G401.6 (cell line): ENCODE measurements at regions not wholly inside any gene's neighbourhood (a gene's known extent, or its start where the extent isn't known, plus 50 kb on each side); places are given as distances from the start of the nearest gene placed in this dataset.

Experiments used
- FAIRE-seq: peaks from 2 replicates; lab custom pipeline; 2012; peaks lifted over from hg19 to GRCh38; lab: Jason Lieb, UNC

GRCh38 chr7:46989247-46989646, 592.7 kb downstream of the TNS3 start:
- FAIRE-seq = no peak

- FAIRE-seq = no peak
Observed at GRCh38 chr7:46982928-46983327, 599.0 kb downstream of the TNS3 start.

- FAIRE-seq = no peak
Observed at GRCh38 chr7:46979439-46979838, 602.5 kb downstream of the TNS3 start.

GRCh38 chr7:46975493-46975892, 606.4 kb downstream of the TNS3 start:
- FAIRE-seq = no peak

DNA sequence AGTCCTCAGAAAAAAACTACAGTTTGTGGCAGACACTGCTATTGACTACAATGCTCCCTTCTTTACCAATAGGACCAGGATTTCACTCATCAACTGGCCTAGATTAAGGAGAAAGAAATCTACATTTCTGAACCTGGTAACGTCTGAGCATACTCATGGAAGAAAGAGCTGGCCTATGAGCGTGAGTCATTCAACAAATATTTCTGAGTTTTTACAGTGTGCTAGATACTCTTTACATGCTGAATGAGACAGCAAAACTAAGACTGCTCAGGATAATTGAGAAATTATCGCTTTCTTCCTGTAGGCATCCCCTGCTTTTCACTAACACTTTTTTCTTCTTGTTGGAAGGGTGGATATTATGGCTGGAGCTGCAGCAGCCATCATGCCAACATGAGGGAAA, 609.7 kb downstream of the TNS3 start:
- no peak for FAIRE-seq

DNA sequence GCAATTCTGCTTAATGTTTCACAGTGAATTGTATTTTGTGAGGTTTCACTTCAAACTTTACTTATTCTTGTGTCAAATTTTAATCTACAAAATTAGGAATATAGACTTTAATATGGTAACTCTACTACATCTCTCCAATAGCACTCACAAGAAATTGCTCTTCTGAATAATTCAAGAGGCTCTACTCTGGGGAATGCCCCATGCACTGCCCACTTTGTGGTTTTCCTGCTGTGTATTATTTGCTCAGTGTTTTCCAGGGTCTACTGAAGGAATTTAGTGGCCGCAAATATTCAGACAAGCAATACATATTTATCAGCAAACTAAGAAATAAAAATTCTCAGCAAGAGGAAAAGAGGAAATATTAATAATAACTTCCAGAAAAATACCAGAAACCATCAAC, 611.4 kb downstream of the TNS3 start:
- no peak for FAIRE-seq

GRCh38 chr7:46970131-46970430, 611.8 kb downstream of the TNS3 start:
- FAIRE-seq = no peak

DNA sequence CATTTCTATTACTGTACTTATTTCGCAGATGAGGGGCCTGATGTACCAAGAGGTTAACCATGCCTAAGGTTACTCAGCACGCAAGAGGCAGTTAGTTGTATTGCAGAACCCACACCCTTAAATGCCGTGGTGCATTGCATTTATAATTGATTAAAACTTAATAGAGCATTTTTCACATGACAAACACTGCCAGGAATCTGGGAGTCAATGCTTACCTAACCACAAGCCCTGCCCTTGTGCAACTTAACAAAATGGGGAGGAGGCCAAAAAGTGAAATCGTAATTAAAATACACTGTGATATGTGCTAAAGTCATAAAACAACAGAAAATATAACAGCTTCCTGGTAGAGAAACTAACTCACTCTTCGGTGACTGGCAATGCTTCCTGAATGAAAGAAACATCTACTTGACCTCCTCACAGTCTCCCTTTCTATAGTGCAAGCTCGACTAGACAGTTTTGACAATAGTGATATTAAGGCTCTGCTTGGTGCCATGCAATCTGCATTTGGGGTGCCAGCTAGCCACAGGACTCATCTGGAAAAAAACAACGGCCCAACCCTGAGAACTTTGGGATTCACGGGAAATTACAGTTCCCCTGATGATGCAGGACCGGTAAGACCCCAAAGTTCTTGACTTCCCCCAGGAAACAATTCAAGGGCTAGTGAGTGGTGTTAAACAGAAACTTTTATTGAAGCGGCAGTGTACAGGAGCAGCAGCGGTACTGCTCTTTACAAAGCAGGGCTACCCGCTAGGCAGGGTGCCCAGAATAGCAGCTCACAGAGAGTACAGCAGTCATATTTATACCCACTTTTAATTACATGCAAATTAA, 612.4 kb downstream of the TNS3 start:
- FAIRE-seq = no peak

DNA sequence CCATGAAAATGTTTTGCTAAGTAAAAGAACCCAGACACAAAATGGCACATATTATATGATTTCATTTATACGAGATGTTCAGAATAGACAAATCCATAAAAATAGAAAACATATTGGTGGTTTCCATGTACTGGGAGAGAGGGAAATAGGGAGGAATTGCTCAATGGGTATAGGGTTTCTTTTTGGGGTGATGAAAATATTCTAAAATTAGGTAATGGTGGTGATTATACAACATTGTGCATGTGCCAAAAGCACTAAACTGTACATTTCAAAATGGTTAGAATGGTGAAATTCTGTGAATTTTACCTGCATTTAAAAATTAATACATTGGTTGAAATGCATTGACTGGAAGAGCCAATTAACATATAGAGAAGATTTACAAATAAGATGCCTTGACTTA, 613.9 kb downstream of the TNS3 start:
- FAIRE-seq = no peak

GRCh38 chr7:46963719-46964118, 618.2 kb downstream of the TNS3 start:
- FAIRE-seq = no peak

- FAIRE-seq = no peak
Observed at GRCh38 chr7:46960970-46961369, 620.9 kb downstream of the TNS3 start.

GRCh38 chr7:46957195-46957594, 624.7 kb downstream of the TNS3 start:
- no peak for FAIRE-seq

DNA sequence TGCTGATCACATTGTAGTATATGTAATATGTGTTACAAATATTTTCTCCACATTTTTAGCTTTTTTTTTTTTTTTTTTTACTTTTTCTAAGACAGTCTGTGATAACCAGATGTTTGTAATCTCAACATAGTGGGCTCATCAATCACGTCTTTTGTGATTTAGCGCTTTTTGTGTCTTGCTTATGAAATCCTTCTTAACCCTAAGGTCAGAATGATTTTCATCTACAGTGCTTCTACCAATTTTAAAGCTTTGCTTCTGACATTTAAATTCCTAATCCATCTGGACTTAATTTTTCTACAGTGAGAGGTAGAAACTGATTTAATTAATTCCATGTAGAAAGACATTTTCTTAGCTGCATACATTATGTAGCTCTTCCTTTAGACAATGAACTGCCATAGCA, 626.4 kb downstream of the TNS3 start:
- FAIRE-seq = no peak

- no peak for FAIRE-seq
Observed at GRCh38 chr7:46954181-46954580, 627.7 kb downstream of the TNS3 start.

GRCh38 chr7:46953008-46953407, 628.9 kb downstream of the TNS3 start:
- no peak for FAIRE-seq

DNA sequence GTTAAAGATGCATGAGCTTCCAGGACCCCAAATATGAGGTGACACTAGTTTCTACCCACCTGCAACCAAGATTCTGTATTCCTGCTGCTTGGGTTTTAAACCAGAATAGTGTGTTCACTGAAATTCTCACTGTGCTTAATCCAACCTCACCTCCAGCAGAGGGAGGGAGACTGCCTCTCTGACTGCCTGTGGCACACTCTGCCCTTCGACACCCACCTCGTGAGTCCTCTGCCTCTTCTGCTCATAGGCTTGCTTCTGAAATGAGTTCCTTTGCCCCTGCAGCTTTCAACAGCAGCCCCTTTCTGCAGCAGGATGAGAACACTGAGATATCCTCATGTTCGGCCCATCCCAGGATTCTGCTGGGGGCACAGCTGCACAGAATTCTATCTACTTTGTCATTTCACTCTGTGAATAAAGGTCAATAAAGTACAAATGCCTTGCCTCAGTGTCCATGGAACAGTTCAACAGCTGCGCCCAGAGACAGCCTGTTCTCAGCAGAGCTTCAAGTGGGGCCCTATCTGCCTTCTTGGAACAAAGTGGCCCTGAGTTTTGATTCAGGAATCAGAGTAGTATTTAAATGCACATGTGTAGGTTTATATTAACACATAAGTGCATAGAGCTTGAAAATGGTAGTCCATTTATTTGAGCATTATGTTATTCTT, 632.5 kb downstream of the TNS3 start:
- FAIRE-seq = no peak

- FAIRE-seq = no peak
Observed at GRCh38 chr7:46948716-46949115, 633.2 kb downstream of the TNS3 start.

DNA sequence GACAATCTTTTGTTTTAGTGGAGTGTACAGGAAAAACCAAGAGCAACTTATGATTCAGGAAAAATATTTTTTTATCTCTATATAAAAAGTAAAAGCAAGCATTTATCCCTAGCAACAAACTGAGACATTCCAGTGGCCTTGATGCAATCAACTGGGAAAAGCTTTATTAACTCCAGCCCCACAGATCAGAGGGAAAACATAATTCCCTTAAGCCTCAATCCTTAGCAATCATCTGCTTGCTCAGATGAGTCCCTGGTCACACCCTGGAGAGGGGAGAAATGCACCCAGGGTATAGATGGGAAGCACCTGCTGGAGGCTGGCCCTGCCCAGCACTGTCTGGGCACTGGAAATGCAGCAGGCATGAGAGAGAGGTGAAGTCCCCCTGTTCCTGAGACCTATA, 636.6 kb downstream of the TNS3 start:
- no peak for FAIRE-seq

GRCh38 chr7:46943996-46944395, 637.9 kb downstream of the TNS3 start:
- no peak for FAIRE-seq

- no peak for FAIRE-seq
Observed at GRCh38 chr7:46942574-46942973, 639.3 kb downstream of the TNS3 start.

GRCh38 chr7:46940178-46940577, 641.7 kb downstream of the TNS3 start:
- FAIRE-seq = no peak

DNA sequence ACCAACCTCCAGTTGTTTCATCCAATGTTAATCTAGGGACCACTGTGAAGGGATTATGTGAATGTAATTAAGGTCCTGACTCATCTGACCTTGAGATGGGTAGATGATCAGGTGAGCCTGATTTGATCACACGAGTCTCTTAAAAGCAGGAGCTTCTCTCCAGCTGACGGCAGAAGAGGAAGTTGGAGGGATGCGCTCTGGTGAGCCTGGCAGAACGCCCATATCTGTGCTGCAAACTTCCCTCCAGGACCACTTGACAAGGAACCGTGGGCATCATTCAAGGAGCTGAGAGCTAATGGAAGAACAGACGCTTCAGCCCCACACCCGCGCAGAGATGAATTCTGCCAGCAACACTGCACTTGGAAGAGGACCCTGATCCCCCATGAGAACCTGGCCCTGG, 642.4 kb downstream of the TNS3 start:
- FAIRE-seq = no peak

DNA sequence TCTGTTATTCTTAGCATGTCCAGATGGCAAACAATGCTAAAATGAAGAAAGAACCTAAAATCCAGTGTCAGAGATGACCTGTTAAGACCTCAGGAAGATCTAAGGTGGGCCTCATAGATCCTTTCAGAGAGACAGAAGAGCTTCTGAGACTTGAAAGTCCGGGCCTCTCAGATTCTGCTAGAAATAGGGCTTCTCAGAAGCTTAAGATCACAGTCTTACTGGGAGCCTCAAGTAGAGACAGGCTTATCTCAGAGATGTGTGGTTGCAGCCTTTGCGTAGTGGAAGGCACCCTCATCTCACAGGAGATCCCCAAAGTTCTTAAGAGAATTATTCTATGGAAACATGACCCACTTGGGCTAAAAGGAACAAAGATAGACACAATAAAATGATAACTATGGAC, 642.8 kb downstream of the TNS3 start:
- FAIRE-seq = no peak

- no peak for FAIRE-seq
Observed at GRCh38 chr7:46937826-46938225, 644.1 kb downstream of the TNS3 start.
